Gastroesophageal sphincter (tissue), 4 donors: ENCODE measurements at regions not wholly inside any gene's neighbourhood (a gene's known extent, or its start where the extent isn't known, plus 50 kb on each side); places are given as distances from the start of the nearest gene placed in this dataset.
A peak's percentile ranks its signal among the peaks of the same experiment; 100 is the strongest.

ENCODE experiments used
- ATAC-seq: fragments of 150-250 bp; one replicate; pipeline ENCODE4 v1.9.1; 2016; ENCODE audit warnings: mild to moderate bottlenecking, moderate library complexity
- H3K27ac ChIP-seq, 4 donors: fragments of 200-600 bp; sonication (generic) in 3 of 4; 1 replicate in 3 of 4; 2 replicates in 1 of 4; pipeline ENCODE4 v1.5.1; 2016 to 2019
- H3K27me3 ChIP-seq: fragments of 200-600 bp; sonication (generic); one replicate; pipeline ENCODE4 v1.5.1; 2019
- H3K36me3 ChIP-seq, 2 donors: fragments of 200-600 bp; sonication (generic); one replicate each; pipeline ENCODE4 v1.5.1; 2019; ENCODE audit warnings: control low read depth in 1 of 2
- H3K4me1 ChIP-seq, 3 donors: fragments of 200-600 bp; sonication (generic); 1 replicate in 2 of 3; 2 replicates in 1 of 3; pipeline ENCODE4 v1.5.1; 2016 to 2019; ENCODE audit warnings: control low read depth in 2 of 3
- H3K4me3 ChIP-seq, 2 donors: fragments of 200-600 bp; sonication (generic); one replicate each; pipeline ENCODE4 v1.5.1; 2019; ENCODE audit warnings: mild to moderate bottlenecking in 1 of 2, moderate library complexity in 1 of 2
- H3K9me3 ChIP-seq, 3 donors: fragments of 200-600 bp; sonication (generic); one replicate each; pipeline ENCODE4 v1.5.1; 2017 to 2019; ENCODE audit warnings: control low read depth in 2 of 3
- EP300 ChIP-seq: sonication (generic); formaldehyde crosslinking; IDR thresholded peaks from one replicate; pipeline ENCODE4 v1.6.1; 2017; ENCODE audit warnings: antibody characterized with exemption, mild to moderate bottlenecking
- POLR2A ChIP-seq, 2 donors: fragments of 450-650 bp; IDR thresholded peaks; one replicate each; pipeline ENCODE4 v1.6.1; 2017; ENCODE audit warnings: antibody characterized with exemption in 2 of 2, mild to moderate bottlenecking in 2 of 2, moderate library complexity in 1 of 2
- POLR2AphosphoS5 ChIP-seq: sonication (generic); formaldehyde crosslinking; IDR thresholded peaks from one replicate; pipeline ENCODE4 v1.6.1; 2017; ENCODE audit warnings: antibody characterized with exemption
- WGBS, 2 donors: methylation state at CpG; one replicate each; pipeline ENCODE4 v1.1.5; 2018; ENCODE audit warnings: low coverage in 1 of 2; 5-methylcytosine and 5-hydroxymethylcytosine counted together
- TF ChIP-seq, protein P1 (sequence below), 4 experiments: fragments of 200-600 bp in 2 of 4; fragments of 450-650 bp in 2 of 4; sonication (generic) in 1 of 4; IDR thresholded peaks; one replicate each; pipeline ENCODE4 v1.5.1; 2017 to 2019; ENCODE audit warnings: antibody characterized with exemption in 4 of 4, mild to moderate bottlenecking in 2 of 4, moderate library complexity in 2 of 4

DNA sequence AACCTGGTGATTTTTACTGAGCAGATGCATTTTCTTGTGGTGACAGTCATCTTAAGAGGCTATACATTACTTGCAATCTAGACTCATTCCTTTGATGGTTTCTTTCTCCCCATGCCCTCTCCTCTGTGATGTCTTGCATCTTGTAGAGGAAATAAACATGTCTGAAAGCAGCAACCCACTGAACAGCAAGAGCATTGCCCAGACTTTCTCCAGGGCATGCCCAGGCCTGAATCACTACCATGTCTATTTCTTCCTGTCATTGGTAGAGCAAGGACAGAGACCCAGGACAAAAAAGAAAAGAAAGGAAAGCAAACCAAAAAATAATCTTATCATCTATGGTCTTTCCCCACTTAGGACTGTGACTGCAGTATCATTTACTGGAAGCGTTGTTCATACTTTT is 326.1 kb downstream of the HNRNPD start:
- 81 to 100% methylated on average over 1 of the region's 1 CpG for WGBS, 2 donors
- no peak for TF ChIP-seq POLR2AphosphoS5
- TF ChIP-seq POLR2A (IDR thresholded peaks at IDR 0.05): no peak
- no peak for TF ChIP-seq EP300
- TF ChIP-seq, protein P1, sequence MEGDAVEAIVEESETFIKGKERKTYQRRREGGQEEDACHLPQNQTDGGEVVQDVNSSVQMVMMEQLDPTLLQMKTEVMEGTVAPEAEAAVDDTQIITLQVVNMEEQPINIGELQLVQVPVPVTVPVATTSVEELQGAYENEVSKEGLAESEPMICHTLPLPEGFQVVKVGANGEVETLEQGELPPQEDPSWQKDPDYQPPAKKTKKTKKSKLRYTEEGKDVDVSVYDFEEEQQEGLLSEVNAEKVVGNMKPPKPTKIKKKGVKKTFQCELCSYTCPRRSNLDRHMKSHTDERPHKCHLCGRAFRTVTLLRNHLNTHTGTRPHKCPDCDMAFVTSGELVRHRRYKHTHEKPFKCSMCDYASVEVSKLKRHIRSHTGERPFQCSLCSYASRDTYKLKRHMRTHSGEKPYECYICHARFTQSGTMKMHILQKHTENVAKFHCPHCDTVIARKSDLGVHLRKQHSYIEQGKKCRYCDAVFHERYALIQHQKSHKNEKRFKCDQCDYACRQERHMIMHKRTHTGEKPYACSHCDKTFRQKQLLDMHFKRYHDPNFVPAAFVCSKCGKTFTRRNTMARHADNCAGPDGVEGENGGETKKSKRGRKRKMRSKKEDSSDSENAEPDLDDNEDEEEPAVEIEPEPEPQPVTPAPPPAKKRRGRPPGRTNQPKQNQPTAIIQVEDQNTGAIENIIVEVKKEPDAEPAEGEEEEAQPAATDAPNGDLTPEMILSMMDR (IDR thresholded peaks at IDR 0.05): no peak

DNA sequence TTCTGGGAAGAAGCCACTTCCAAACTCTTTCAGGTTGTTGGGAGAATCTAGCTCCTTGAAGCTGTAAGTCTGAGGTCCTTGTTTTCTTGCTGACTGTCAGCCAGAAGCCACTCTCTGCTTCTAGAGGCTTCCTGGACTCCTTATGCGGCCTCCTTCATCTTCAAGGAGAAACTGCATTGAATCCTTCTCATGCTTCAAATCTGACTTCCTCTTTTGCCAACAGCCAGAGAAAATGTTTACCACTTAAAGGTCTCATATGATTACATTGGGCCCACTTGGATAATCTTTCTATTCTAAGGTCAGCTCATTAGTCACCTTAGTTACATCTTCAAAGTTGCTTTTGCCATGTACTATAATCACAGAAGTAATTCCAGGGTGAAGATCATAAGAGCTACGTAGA is 327.0 kb downstream of the HNRNPD start:
- no peak overlapping the region for H3K27ac ChIP-seq
- no peak for TF ChIP-seq POLR2AphosphoS5
- no peak for TF ChIP-seq POLR2A (IDR thresholded peaks at IDR 0.05)
- TF ChIP-seq EP300: no peak
- TF ChIP-seq, protein P1 (IDR thresholded peaks at IDR 0.05): no peak
- no peak for ATAC-seq
- no peaks in the 10 kb centered on the region for H3K36me3 ChIP-seq
- no peak overlapping the region for H3K4me3 ChIP-seq
- H3K4me1 ChIP-seq: peaks cover 0 to 18% (median 3%) of the 10 kb centered on the region in 3 donors
- H3K27me3 ChIP-seq: peaks cover 14% of the 10 kb centered on the region
- whole genome bisulfite sequencing, 2 donors: 60 to 78% methylated on average over 2 of the region's 2 CpGs
- peaks cover 0 to 2% (median 0%) of the 10 kb centered on the region in 3 donors for H3K9me3 ChIP-seq

More for the DNA sequence above, 326.1 kb downstream of the HNRNPD start:
- Histone ChIP-seq H3K27ac (no peak overlapping the region), H3K27me3 (peaks cover 14% of the 10 kb centered on the region), H3K4me3 (no peak overlapping the region), H3K9me3 (peaks cover 0 to 2% (median 0%) of the 10 kb centered on the region in 3 donors), H3K4me1 (peaks cover 0 to 18% (median 3%) of the 10 kb centered on the region in 3 donors), H3K36me3 (no peaks in the 10 kb centered on the region)
- ATAC-seq: no peak

DNA sequence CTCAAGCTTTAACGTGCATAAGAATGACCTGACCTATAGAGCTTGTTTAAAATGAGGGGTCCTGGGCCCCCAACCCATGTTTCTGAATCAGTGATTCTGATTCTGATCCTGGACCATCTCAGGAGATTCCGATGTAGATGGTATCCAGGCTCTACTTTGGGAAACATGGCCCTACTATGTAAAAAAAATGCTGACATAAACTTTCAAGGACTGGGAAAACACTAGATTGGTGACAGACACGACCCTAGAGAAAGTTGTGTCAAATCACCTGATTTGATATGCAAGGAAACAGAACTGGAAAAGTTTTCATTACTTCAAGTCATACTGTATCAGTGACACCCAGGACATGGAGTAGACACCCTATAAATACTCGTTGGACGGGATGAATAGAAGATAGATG is 328.5 kb downstream of the HNRNPD start:
- no peak overlapping the region for H3K4me3 ChIP-seq
- no peaks in the 10 kb centered on the region for H3K36me3 ChIP-seq
- H3K27ac ChIP-seq: no peak overlapping the region
- no peak for ATAC-seq
- TF ChIP-seq, protein P1 (IDR thresholded peaks at IDR 0.05): no peak
- TF ChIP-seq POLR2AphosphoS5 (no peak), POLR2A (IDR thresholded peaks at IDR 0.05) (no peak), EP300 (no peak)
- H3K27me3 ChIP-seq: peaks cover 14% of the 10 kb centered on the region
- H3K9me3 ChIP-seq: peaks cover 0 to 2% (median 0%) of the 10 kb centered on the region in 3 donors
- peaks cover 0 to 18% (median 3%) of the 10 kb centered on the region in 3 donors for H3K4me1 ChIP-seq
- WGBS, 2 donors: 64 to 67% methylated on average over 5 of the region's 5 CpGs

DNA sequence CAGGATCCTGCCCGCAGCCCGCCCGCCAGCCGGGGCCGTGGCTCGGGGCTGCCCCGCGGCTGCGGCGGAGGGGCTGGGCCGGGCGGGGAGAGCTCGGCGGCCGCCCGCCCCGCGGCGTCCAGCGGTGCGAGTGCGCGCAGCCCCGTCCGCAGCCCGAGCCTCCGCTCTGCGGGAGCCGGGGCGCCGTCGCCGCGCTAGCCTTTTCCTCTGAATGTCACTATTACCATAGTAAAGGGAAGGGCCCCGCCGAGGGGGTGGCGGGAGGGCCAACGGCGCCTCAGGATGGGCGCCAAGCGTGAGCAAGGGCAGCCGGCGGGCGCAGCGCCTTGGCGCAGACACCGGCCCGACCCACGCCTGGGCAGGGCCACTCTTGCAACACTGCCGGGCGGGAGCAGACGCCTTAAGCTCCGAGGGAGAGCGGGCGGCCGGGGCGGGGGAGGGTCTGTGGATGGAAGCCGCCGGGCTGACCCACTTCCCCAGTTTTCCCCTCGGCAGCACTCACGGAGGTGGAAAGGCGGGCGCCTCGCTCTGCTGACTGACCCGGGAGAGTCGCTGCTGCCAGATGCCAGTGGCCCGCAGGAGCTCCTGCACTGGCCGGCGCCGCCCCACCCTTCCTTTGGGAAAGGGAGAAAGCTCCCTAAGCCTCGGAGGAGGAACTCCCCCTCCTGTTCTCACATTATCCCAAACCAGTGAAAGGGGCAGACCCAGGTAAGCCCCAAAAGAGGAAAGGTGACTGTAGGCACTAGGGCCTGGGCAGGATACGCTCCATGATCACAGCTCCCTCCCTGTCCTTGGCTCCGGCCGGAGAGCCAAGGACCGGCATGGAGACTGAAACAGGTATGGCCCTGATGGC is 329.4 kb downstream of the HNRNPD start:
- Histone ChIP-seq H3K36me3 (no peaks in the 10 kb centered on the region), H3K27me3 (peaks cover 14% of the 10 kb centered on the region), H3K27ac (no peak overlapping the region), H3K4me1 (peaks cover 0 to 18% (median 3%) of the 10 kb centered on the region in 3 donors), H3K9me3 (peaks cover 0 to 2% (median 0%) of the 10 kb centered on the region in 3 donors), H3K4me3 (peak overlapping the region; percentile 33 to 58)
- no peak for TF ChIP-seq POLR2A (IDR thresholded peaks at IDR 0.05)
- no peak for TF ChIP-seq EP300
- TF ChIP-seq POLR2AphosphoS5: no peak
- TF ChIP-seq, protein P1 (IDR thresholded peaks at IDR 0.05): no peak
- 0 to 1% methylated on average over 3 to 11 of the region's 75 CpGs for WGBS, 2 donors
- ATAC-seq: peak; percentile 78

DNA sequence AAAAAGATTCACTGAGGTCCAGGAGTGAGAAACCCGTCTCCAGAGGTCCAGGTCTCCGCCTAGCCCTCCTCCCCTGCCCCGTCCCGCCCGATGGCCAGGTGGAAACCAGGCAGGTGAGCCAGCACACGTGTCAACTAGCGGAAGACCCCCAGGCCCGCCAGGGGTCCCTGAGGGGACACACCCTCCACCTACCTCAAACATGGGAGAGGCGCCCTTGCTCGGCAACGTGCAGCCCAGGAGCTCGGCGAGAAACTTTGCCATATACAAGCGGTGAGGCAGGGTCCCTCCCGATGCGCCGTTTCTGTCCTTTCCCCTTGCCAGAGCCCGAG is 330.0 kb downstream of the HNRNPD start:
- Histone ChIP-seq H3K27ac (no peak overlapping the region), H3K4me1 (peaks cover 0 to 18% (median 3%) of the 10 kb centered on the region in 3 donors), H3K9me3 (peaks cover 0 to 2% (median 0%) of the 10 kb centered on the region in 3 donors), H3K27me3 (peaks cover 14% of the 10 kb centered on the region), H3K36me3 (no peaks in the 10 kb centered on the region), H3K4me3 (peak overlapping the region in 1 of 2 donors; percentile 58)
- ATAC-seq: no peak
- no peak for TF ChIP-seq EP300
- TF ChIP-seq POLR2AphosphoS5: no peak
- TF ChIP-seq, protein P1 (IDR thresholded peaks at IDR 0.05): no peak
- TF ChIP-seq POLR2A (IDR thresholded peaks at IDR 0.05): no peak
- WGBS, 2 donors: 3 to 7% methylated on average over 5 to 9 of the region's 18 CpGs
